Caco-2 (cell line): ENCODE measurements at regions not wholly inside any gene's neighbourhood (a gene's known extent, or its start where the extent isn't known, plus 50 kb on each side); places are given as distances from the start of the nearest gene placed in this dataset.

ENCODE experiments used
- BruUV-seq: library from RNA; stranded (reverse); fragments of 400-500 nt; replicated peaks from 2 replicates; lab custom pipeline; 2021; lab: Mats Ljungman, UMichigan
- CTCF ChIA-PET: fragments of 300-600 bp; sonication (Branson Sonifier 250); formaldehyde crosslinking; loops from one replicate; lab custom pipeline; 2022; ENCODE audit warnings: antibody characterized with exemption; lab: Charles Lee
- POLR2A ChIA-PET: fragments of 300-600 bp; sonication (Branson Sonifier 250); formaldehyde crosslinking; loops from one replicate; lab custom pipeline; 2022; ENCODE audit warnings: antibody characterized with exemption; lab: Charles Lee
- DNase-seq, 2 experiments: peaks; one replicate each; pipeline versions ENCODE4 v3.0.0 to v3.0.0-alpha.2; 2020 to 2022
- H3K27me3 ChIP-seq: replicated peaks from 2 replicates; pipeline ENCODE4 v1.6.0; 2011; ENCODE audit warnings: low read length; ENCODE audit not compliant: control insufficient read depth, insufficient read depth
- H3K36me3 ChIP-seq: 2 replicates; pipeline ENCODE4 v1.5.1; 2011; ENCODE audit warnings: low read length; ENCODE audit not compliant: control insufficient read depth, insufficient read depth
- H3K4me1 ChIP-seq: fragments of 250-450 bp; sonication (Bioruptor Pico); 2 replicates; pipeline ENCODE4 v1.5.1; 2020; ENCODE audit warnings: mild to moderate bottlenecking
- H3K4me3 ChIP-seq: 2 replicates; pipeline ENCODE4 v1.5.1; 2011; ENCODE audit warnings: low read depth, mild to moderate bottlenecking, control low read depth, low read length
- H3K9me3 ChIP-seq: fragments of 250-450 bp; sonication (Bioruptor Pico); 2 replicates; pipeline ENCODE4 v1.5.1; 2020; ENCODE audit warnings: mild to moderate bottlenecking, moderate library complexity
- H3K27ac Mint-ChIP-seq: one replicate; pipeline ENCODE4 v1.8.0; 2022; ENCODE audit warnings: mixed read lengths; ENCODE audit not compliant: unreplicated experiment
- H3K27me3 Mint-ChIP-seq: one replicate; pipeline ENCODE4 v1.8.0; 2022; ENCODE audit warnings: mixed read lengths; ENCODE audit not compliant: insufficient read depth, unreplicated experiment
- H3K36me3 Mint-ChIP-seq: one replicate; pipeline ENCODE4 v1.8.0; 2022; ENCODE audit warnings: mild to moderate bottlenecking, mixed read lengths; ENCODE audit not compliant: insufficient read depth, unreplicated experiment
- H3K4me1 Mint-ChIP-seq: one replicate; pipeline ENCODE4 v1.8.0; 2022; ENCODE audit warnings: low read depth, mixed read lengths; ENCODE audit not compliant: unreplicated experiment
- H3K4me3 Mint-ChIP-seq: one replicate; pipeline ENCODE4 v1.8.0; 2022; ENCODE audit warnings: mild to moderate bottlenecking, moderate library complexity, mixed read lengths; ENCODE audit not compliant: unreplicated experiment
- H3K9me3 Mint-ChIP-seq: one replicate; pipeline ENCODE4 v1.8.0; 2022; ENCODE audit warnings: mixed read lengths; ENCODE audit not compliant: unreplicated experiment
- CTCF ChIP-seq, 2 experiments: fragments of 200-600 bp in 1 of 2; IDR thresholded peaks; 1 replicate in 1 of 2; 2 replicates in 1 of 2; pipeline versions ENCODE4 v1.5.1 to v1.8.0; 2011 to 2022; ENCODE audit warnings: antibody characterized with exemption in 1 of 2, control low read depth in 1 of 2, inconsistent platforms in 1 of 2, low read depth in 1 of 2, low read length in 1 of 2, mild to moderate bottlenecking in 1 of 2, moderate library complexity in 1 of 2; ENCODE audit not compliant: insufficient read depth in 1 of 2, severe bottlenecking in 1 of 2, unreplicated experiment in 1 of 2
- intact Hi-C: fragments of 100-400 bp; cut with micrococcal nuclease; formaldehyde crosslinking; loops from one replicate; pipeline ENCODE4 v1.10.0; 2022; ENCODE audit not compliant: unreplicated experiment

GRCh38 chr1:224543453-224543852 is 72.7 kb upstream of the CNIH3 start:
- Histone ChIP-seq H3K9me3 (no peaks in the 10 kb centered on the region), H3K4me3 (no peak overlapping the region), H3K4me1 (no peaks in the 10 kb centered on the region), H3K36me3 (no peaks in the 10 kb centered on the region), H3K27me3 (no peaks in the 10 kb centered on the region)
- intact Hi-C loops: no loop called here
- Mint-ChIP-seq H3K27ac (no peak overlapping the region), H3K27me3 (peaks cover 5% of the 10 kb centered on the region), H3K9me3 (no peaks in the 10 kb centered on the region), H3K4me1 (peaks cover 5% of the 10 kb centered on the region), H3K36me3 (no peaks in the 10 kb centered on the region), H3K4me3 (no peak overlapping the region)
- no TSS peak for BruUV-seq
- ChIA-PET POLR2A (no interaction called here), CTCF (no interaction called here)
- DNase-seq: no peak
- TF ChIP-seq CTCF (IDR thresholded peaks at IDR 0.05; ENCODE audit: insufficient read depth in 1 of 2, low read depth in 1 of 2, low read length in 1 of 2, severe bottlenecking in 1 of 2, unreplicated experiment in 1 of 2): no peak

GRCh38 chr1:224544346-224545110 is 71.6 kb upstream of the CNIH3 start:
- POLR2A ChIA-PET: no interaction called here
- CTCF ChIA-PET: no interaction called here
- no peak for TF ChIP-seq CTCF (IDR thresholded peaks at IDR 0.05; ENCODE audit: insufficient read depth in 1 of 2, low read depth in 1 of 2, low read length in 1 of 2, severe bottlenecking in 1 of 2, unreplicated experiment in 1 of 2)
- H3K9me3 Mint-ChIP-seq: no peaks in the 10 kb centered on the region
- Histone ChIP-seq H3K36me3 (no peaks in the 10 kb centered on the region), H3K4me1 (no peaks in the 10 kb centered on the region), H3K27me3 (no peaks in the 10 kb centered on the region), H3K4me3 (no peak overlapping the region), H3K9me3 (no peaks in the 10 kb centered on the region)
- H3K4me1 Mint-ChIP-seq: peaks cover 5% of the 10 kb centered on the region
- intact Hi-C loops: no loop called here
- no peak overlapping the region for H3K27ac Mint-ChIP-seq
- no peak for DNase-seq
- H3K27me3 Mint-ChIP-seq: peaks cover 4% of the 10 kb centered on the region
- BruUV-seq: no TSS peak
- H3K36me3 Mint-ChIP-seq: no peaks in the 10 kb centered on the region
- H3K4me3 Mint-ChIP-seq: no peak overlapping the region

- H3K4me1 ChIP-seq: no peaks in the 10 kb centered on the region
- H3K27me3 ChIP-seq: no peaks in the 10 kb centered on the region
- H3K27ac Mint-ChIP-seq: no peak overlapping the region
- H3K36me3 Mint-ChIP-seq: no peaks in the 10 kb centered on the region
- H3K9me3 Mint-ChIP-seq: no peaks in the 10 kb centered on the region
- peaks cover 5% of the 10 kb centered on the region for H3K4me1 Mint-ChIP-seq
- no peak for DNase-seq
- H3K4me3 ChIP-seq: no peak overlapping the region
- no peaks in the 10 kb centered on the region for H3K36me3 ChIP-seq
- ChIA-PET CTCF (no interaction called here), POLR2A (no interaction called here)
- H3K4me3 Mint-ChIP-seq: no peak overlapping the region
- no TSS peak for BruUV-seq
- peaks cover 3% of the 10 kb centered on the region for H3K27me3 Mint-ChIP-seq
- no peaks in the 10 kb centered on the region for H3K9me3 ChIP-seq
- intact Hi-C loops: no loop called here
- no peak for TF ChIP-seq CTCF (IDR thresholded peaks at IDR 0.05; ENCODE audit: insufficient read depth in 1 of 2, low read depth in 1 of 2, low read length in 1 of 2, severe bottlenecking in 1 of 2, unreplicated experiment in 1 of 2)
Measured at GRCh38 chr1:224545571-224545970, 70.5 kb upstream of the CNIH3 start.
